ENCODE measurements at regions not wholly inside any gene's neighbourhood (a gene's known extent, or its start where the extent isn't known, plus 50 kb on each side); places are given as distances from the start of the nearest gene placed in this dataset.
"Not testable (repeated sequence)": the region's sequence is repeated elsewhere in the genome, so short reads cannot be mapped to it uniquely, and the experiment has no call there.

- no peak for DNase-seq
Observed at GRCh38 chr4:149986917-149987316, 91.3 kb upstream of the DCLK2 start.

GRCh38 chr4:149987330-149988086 is 90.7 kb upstream of the DCLK2 start:
- DNase-seq: peak; percentile 51

- DNase-seq: peak; percentile 28
Observed at GRCh38 chr4:149988087-149988410, 90.2 kb upstream of the DCLK2 start.

- no peak for DNase-seq
Observed at GRCh38 chr4:149993030-149993429, 85.2 kb upstream of the DCLK2 start.

- DNase-seq: no peak
Observed at GRCh38 chr4:149995134-149995756, 83.0 kb upstream of the DCLK2 start.

GRCh38 chr4:149997881-149998421 is 80.3 kb upstream of the DCLK2 start:
- DNase-seq: no peak

- peak; percentile 73 for DNase-seq
Observed at GRCh38 chr4:149999485-150000074, 78.7 kb upstream of the DCLK2 start.

GRCh38 chr4:150001815-150002214 is 76.4 kb upstream of the DCLK2 start:
- DNase-seq: no peak

- DNase-seq: no peak
Observed at GRCh38 chr4:150002561-150002960, 75.7 kb upstream of the DCLK2 start.

GRCh38 chr4:150004481-150004880 is 73.8 kb upstream of the DCLK2 start:
- peak; percentile 36 for DNase-seq

- no peak for DNase-seq
Observed at GRCh38 chr4:150005537-150005936, 72.7 kb upstream of the DCLK2 start.

GRCh38 chr4:150006197-150006596 is 72.0 kb upstream of the DCLK2 start:
- DNase-seq: peak; percentile 50

- DNase-seq: no peak
Observed at GRCh38 chr4:150007512-150007911, 70.7 kb upstream of the DCLK2 start.

- DNase-seq: no peak
Observed at GRCh38 chr4:150008546-150008945, 69.7 kb upstream of the DCLK2 start.

GRCh38 chr4:150009533-150009932 is 68.7 kb upstream of the DCLK2 start:
- no peak for DNase-seq

- DNase-seq: peak; percentile 82
Observed at GRCh38 chr4:150010525-150011126, 67.6 kb upstream of the DCLK2 start.

GRCh38 chr4:150012851-150013360 is 65.3 kb upstream of the DCLK2 start:
- no peak for DNase-seq

GRCh38 chr4:150015910-150016309 is 62.3 kb upstream of the DCLK2 start:
- not testable (repeated sequence) for DNase-seq

- not testable (repeated sequence) for DNase-seq
Observed at GRCh38 chr4:150016621-150017020, 61.6 kb upstream of the DCLK2 start.

GRCh38 chr4:150018257-150018656 is 60.0 kb upstream of the DCLK2 start:
- no peak for DNase-seq

GRCh38 chr4:150021483-150021882 is 56.8 kb upstream of the DCLK2 start:
- no peak for DNase-seq

GRCh38 chr4:150023489-150023888 is 54.8 kb upstream of the DCLK2 start:
- DNase-seq: no peak

- not testable (repeated sequence) for DNase-seq
Observed at GRCh38 chr4:150026987-150027386, 51.3 kb upstream of the DCLK2 start.
